DOHH2 (cell line): ENCODE measurements at regions not wholly inside any gene's neighbourhood (a gene's known extent, or its start where the extent isn't known, plus 50 kb on each side); places are given as distances from the start of the nearest gene placed in this dataset.

Experiments used
- EZH2phosphoT487 ChIP-seq: fragments of 200-600 bp; sonication (generic); IDR thresholded peaks from 2 replicates; pipeline ENCODE4 v1.6.1; 2017; ENCODE audit warnings: borderline replicate concordance, mild to moderate bottlenecking, antibody characterized with exemption, low read length, moderate library complexity, mixed read lengths
- TF ChIP-seq, protein P1 (sequence below): fragments of 200-600 bp; sonication (generic); IDR thresholded peaks from one replicate; pipeline ENCODE4 v1.5.1; 2014; ENCODE audit warnings: antibody characterized with exemption, mild to moderate bottlenecking, low read depth, low read length; ENCODE audit not compliant: poor library complexity, severe bottlenecking

- TF ChIP-seq, protein P1, sequence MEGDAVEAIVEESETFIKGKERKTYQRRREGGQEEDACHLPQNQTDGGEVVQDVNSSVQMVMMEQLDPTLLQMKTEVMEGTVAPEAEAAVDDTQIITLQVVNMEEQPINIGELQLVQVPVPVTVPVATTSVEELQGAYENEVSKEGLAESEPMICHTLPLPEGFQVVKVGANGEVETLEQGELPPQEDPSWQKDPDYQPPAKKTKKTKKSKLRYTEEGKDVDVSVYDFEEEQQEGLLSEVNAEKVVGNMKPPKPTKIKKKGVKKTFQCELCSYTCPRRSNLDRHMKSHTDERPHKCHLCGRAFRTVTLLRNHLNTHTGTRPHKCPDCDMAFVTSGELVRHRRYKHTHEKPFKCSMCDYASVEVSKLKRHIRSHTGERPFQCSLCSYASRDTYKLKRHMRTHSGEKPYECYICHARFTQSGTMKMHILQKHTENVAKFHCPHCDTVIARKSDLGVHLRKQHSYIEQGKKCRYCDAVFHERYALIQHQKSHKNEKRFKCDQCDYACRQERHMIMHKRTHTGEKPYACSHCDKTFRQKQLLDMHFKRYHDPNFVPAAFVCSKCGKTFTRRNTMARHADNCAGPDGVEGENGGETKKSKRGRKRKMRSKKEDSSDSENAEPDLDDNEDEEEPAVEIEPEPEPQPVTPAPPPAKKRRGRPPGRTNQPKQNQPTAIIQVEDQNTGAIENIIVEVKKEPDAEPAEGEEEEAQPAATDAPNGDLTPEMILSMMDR, result no peak
- TF ChIP-seq EZH2phosphoT487, result no peak
Observed at GRCh38 chr6:91716361-91716760, 1129.5 kb upstream of the MAP3K7 start.
